ENCODE measurements at regions not wholly inside any gene's neighbourhood (a gene's known extent, or its start where the extent isn't known, plus 50 kb on each side); places are given as distances from the start of the nearest gene placed in this dataset.

GRCh38 chr4:178105242-178105641 lies 663.0 kb upstream of the AGA start:
- no peaks in the 10 kb centered on the region for H3K4me1 ChIP-seq
- DNase-seq (no peak), ATAC-seq (no peak)
- no peak for TF ChIP-seq POLR2A (IDR thresholded peaks at IDR 0.05)
- TF ChIP-seq CTCF (IDR thresholded peaks at IDR 0.05), result no peak
- no peaks in the 10 kb centered on the region for H3K27me3 ChIP-seq
- H3K27ac ChIP-seq, result no peak overlapping the region
- H3K4me3 ChIP-seq, result no peak overlapping the region
- no peaks in the 10 kb centered on the region for H3K9me3 ChIP-seq
- intact Hi-C loops (cut with DNase I), result no loop called here
- 72 to 75% methylated on average over 2 of the region's 2 CpGs for WGBS, 2 donors
- H3K36me3 ChIP-seq (replicated peaks in 1 of 2; ENCODE audit: insufficient read depth in 1 of 2, low read depth in 2 of 2), result no peaks in the 10 kb centered on the region

DNA sequence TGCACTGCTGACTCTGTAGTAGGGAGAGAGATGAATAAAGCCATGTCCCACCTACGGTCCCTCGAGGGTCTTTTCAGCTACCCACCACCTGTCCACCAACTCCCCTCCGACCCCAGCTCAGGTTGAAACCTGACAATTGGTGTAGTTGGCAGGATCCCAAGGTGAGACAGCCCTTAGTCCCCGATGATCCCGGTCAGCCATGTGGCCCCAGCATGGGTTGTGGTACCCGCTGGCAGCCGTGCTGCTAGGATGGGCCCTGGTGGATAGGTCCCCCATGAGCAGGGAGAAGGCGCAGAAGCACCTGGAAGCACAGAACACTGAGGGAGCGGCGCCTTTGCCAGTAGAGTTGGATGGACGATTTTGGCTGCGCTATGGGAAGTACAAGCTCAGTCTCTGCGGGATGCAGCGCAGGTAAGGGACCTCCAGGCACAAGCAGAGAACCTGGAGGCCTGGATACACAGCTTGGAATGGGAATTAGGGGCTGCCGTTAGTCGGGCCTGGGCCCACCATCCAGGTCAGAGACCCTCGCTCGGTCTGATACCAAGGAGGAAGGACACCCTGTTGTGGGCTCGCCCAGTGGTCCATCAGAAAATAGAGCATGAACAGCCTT lies 694.6 kb upstream of the AGA start:
- TF ChIP-seq CTCF (IDR thresholded peaks at IDR 0.05) (no peak), POLR2A (IDR thresholded peaks at IDR 0.05) (no peak)
- DNase-seq (no peak), ATAC-seq (no peak)
- Histone ChIP-seq H3K4me3 (no peak overlapping the region), H3K4me1 (no peaks in the 10 kb centered on the region), H3K36me3 (replicated peaks in 1 of 2; ENCODE audit: insufficient read depth in 1 of 2, low read depth in 2 of 2) (no peaks in the 10 kb centered on the region), H3K9me3 (no peaks in the 10 kb centered on the region), H3K27me3 (no peaks in the 10 kb centered on the region), H3K27ac (no peak overlapping the region)
- WGBS, 2 donors, result 91 to 93% methylated on average over 8 to 19 of the region's 19 CpGs
- intact Hi-C loops (cut with DNase I), result no loop called here

DNA sequence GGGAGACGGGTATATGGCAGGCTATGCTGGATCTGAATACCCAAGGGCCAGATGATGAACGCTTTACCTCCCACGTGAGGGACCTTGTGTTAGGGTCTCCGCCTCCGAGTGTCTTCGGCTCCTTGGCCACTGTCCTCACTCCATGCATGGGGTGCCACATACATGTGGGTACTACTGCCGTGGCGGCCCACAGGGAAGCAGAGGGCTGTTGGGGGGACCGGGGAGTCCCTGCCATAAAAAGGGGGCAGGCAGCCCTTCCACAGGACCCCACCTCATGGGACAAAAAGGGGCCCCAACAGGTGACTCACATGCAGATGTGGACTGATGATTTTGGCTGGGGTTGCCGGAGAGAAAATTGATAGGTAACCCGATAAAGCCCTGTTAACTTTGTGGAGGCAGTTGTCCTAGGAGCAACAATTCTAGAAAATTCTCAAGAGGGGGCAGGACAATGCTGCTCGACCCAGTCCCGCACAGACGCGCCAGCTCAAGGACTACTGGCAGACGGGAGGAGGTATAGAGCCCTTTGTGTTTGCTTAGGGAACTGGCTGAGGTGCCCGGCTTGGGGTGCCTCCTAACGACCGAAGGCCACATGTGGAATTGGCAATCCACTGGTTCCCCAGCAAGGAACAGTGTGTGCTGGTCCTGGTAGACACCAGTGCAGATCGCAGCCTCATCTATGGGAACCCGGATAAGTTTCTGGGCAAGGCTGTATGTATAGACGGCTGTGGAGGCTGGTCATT lies 695.7 kb upstream of the AGA start:
- Histone ChIP-seq H3K4me3 (no peak overlapping the region), H3K27me3 (no peaks in the 10 kb centered on the region), H3K9me3 (no peaks in the 10 kb centered on the region), H3K36me3 (replicated peaks in 1 of 2; ENCODE audit: insufficient read depth in 1 of 2, low read depth in 2 of 2) (no peaks in the 10 kb centered on the region), H3K27ac (no peak overlapping the region), H3K4me1 (no peaks in the 10 kb centered on the region)
- ATAC-seq (no peak), DNase-seq (no peak)
- TF ChIP-seq POLR2A (IDR thresholded peaks at IDR 0.05) (no peak), CTCF (IDR thresholded peaks at IDR 0.05) (no peak)
- 86 to 90% methylated on average over 22 of the region's 22 CpGs for WGBS, 2 donors
- intact Hi-C loops (cut with DNase I), result no loop called here

DNA sequence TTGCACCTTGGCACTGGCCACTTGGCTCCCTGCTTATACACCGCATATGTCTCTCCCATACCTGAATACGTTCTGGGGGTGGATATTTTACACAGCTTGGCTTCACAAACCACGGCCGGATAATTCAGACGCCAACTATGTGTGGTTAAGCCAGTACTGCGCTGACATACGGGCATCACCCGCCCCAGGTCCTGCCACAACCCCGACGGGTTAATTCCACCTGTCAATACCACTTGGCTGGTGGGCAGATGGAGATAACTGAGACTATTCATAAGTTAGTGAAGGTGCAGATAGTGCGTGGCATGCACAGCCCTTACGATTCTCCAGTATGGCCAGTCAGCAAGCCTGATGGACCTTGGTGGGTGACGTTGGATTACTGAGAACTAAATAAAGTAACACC lies 696.3 kb upstream of the AGA start:
- no peak overlapping the region for H3K27ac ChIP-seq
- H3K4me3 ChIP-seq, result no peak overlapping the region
- DNase-seq (no peak), ATAC-seq (no peak)
- no peaks in the 10 kb centered on the region for H3K4me1 ChIP-seq
- TF ChIP-seq CTCF (IDR thresholded peaks at IDR 0.05) (no peak), POLR2A (IDR thresholded peaks at IDR 0.05) (no peak)
- H3K27me3 ChIP-seq, result no peaks in the 10 kb centered on the region
- no peaks in the 10 kb centered on the region for H3K36me3 ChIP-seq (replicated peaks in 1 of 2; ENCODE audit: insufficient read depth in 1 of 2, low read depth in 2 of 2)
- intact Hi-C loops (cut with DNase I), result no loop called here
- no peaks in the 10 kb centered on the region for H3K9me3 ChIP-seq
- WGBS, 2 donors, result 84 to 86% methylated on average over 13 of the region's 13 CpGs
